Liver (tissue), 8 donors: ENCODE measurements at regions not wholly inside any gene's neighbourhood (a gene's known extent, or its start where the extent isn't known, plus 50 kb on each side); places are given as distances from the start of the nearest gene placed in this dataset.

Source experiments
- DNase-seq: peaks from one replicate; pipeline ENCODE4 v3.0.0-alpha.2; 2017; ENCODE audit warnings: low spot score
- H3K27ac ChIP-seq, 2 donors: one replicate each; pipeline ENCODE4 v1.7.0; 2013; ENCODE audit warnings: inconsistent platforms in 2 of 2, low read length in 2 of 2, control low read depth in 1 of 2, low read depth in 1 of 2, mild to moderate bottlenecking in 1 of 2
- H3K27me3 ChIP-seq, 4 donors: one replicate each; pipeline versions ENCODE4 v1.6.1 to v1.7.0; 2013; ENCODE audit warnings: low read length in 3 of 4, inconsistent platforms in 1 of 4, mild to moderate bottlenecking in 1 of 4, moderate library complexity in 1 of 4; ENCODE audit not compliant: control insufficient read depth in 4 of 4, insufficient read depth in 4 of 4
- H3K36me3 ChIP-seq, 4 donors: one replicate each; pipeline versions ENCODE4 v1.6.1 to v1.7.0; 2013; ENCODE audit warnings: low read length in 3 of 4, mild to moderate bottlenecking in 3 of 4, low read depth in 1 of 4, moderate library complexity in 1 of 4; ENCODE audit not compliant: control insufficient read depth in 4 of 4, insufficient read depth in 3 of 4
- H3K4me1 ChIP-seq, 4 donors: one replicate each; pipeline versions ENCODE4 v1.6.1 to v1.7.0; 2013; ENCODE audit warnings: low read length in 3 of 4, mild to moderate bottlenecking in 3 of 4, moderate library complexity in 1 of 4; ENCODE audit not compliant: control insufficient read depth in 4 of 4, insufficient read depth in 4 of 4
- H3K4me3 ChIP-seq, 3 donors: one replicate each; pipeline versions ENCODE4 v1.6.1 to v1.7.0; 2013; ENCODE audit warnings: low read length in 3 of 3, control low read depth in 1 of 3, low read depth in 1 of 3, mild to moderate bottlenecking in 1 of 3
- H3K9ac ChIP-seq, 2 donors: one replicate each; pipeline ENCODE4 v1.7.0; 2013; ENCODE audit warnings: low read length in 2 of 2, mild to moderate bottlenecking in 2 of 2, moderate library complexity in 2 of 2, control low read depth in 1 of 2, low read depth in 1 of 2
- H3K9me3 ChIP-seq, 4 donors: one replicate each; pipeline versions ENCODE4 v1.6.1 to v1.7.0; 2013; ENCODE audit warnings: low read length in 3 of 4; ENCODE audit not compliant: control insufficient read depth in 4 of 4
- ATF3 ChIP-seq: IDR thresholded peaks from 2 replicates; pipeline ENCODE4 v1.6.1; 2016; ENCODE audit warnings: antibody characterized with exemption
- CTCF ChIP-seq: fragments of 150-350 bp; IDR thresholded peaks from 2 replicates; pipeline ENCODE4 v1.5.1; 2017; ENCODE audit warnings: improper control_type of control experiment, low read depth, low read length; ENCODE audit not compliant: missing input control
- EGR1 ChIP-seq, 2 donors: IDR thresholded peaks; 2 replicates each; pipeline ENCODE4 v1.6.1; 2016 to 2018; ENCODE audit warnings: antibody characterized with exemption in 2 of 2, low read depth in 2 of 2
- FOXA2 ChIP-seq: IDR thresholded peaks from 2 replicates; pipeline ENCODE4 v1.6.1; 2016; ENCODE audit warnings: antibody characterized with exemption
- GABPA ChIP-seq, 2 donors: IDR thresholded peaks in 1 of 2; conservative IDR thresholded peaks in 1 of 2; 2 replicates each; pipeline ENCODE4 v1.6.1; 2016; ENCODE audit warnings: antibody characterized with exemption in 2 of 2, mild to moderate bottlenecking in 1 of 2, moderate library complexity in 1 of 2
- HNF4A ChIP-seq, 2 donors: conservative IDR thresholded peaks; 2 replicates each; pipeline ENCODE4 v1.6.1; 2016; ENCODE audit warnings: antibody characterized with exemption in 2 of 2, mild to moderate bottlenecking in 2 of 2
- HNF4G ChIP-seq: IDR thresholded peaks from 2 replicates; pipeline ENCODE4 v1.6.1; 2016; ENCODE audit warnings: antibody characterized with exemption
- JUND ChIP-seq, 2 donors: IDR thresholded peaks; 2 replicates each; pipeline ENCODE4 v1.6.1; 2016; ENCODE audit warnings: antibody characterized with exemption in 2 of 2
- MAX ChIP-seq: IDR thresholded peaks from 2 replicates; pipeline ENCODE4 v1.6.1; 2016; ENCODE audit warnings: antibody characterized with exemption
- NR2F2 ChIP-seq: IDR thresholded peaks from 2 replicates; pipeline ENCODE4 v1.6.1; 2016; ENCODE audit warnings: antibody characterized with exemption
- RAD21 ChIP-seq, 2 donors: IDR thresholded peaks; 2 replicates each; pipeline ENCODE4 v1.6.1; 2016; ENCODE audit warnings: antibody characterized with exemption in 2 of 2, mild to moderate bottlenecking in 2 of 2
- REST ChIP-seq: IDR thresholded peaks from 2 replicates; pipeline ENCODE4 v1.6.1; 2016; ENCODE audit warnings: antibody characterized with exemption, mild to moderate bottlenecking
- RXRA ChIP-seq, 2 donors: IDR thresholded peaks; 2 replicates each; pipeline ENCODE4 v1.6.1; 2017 to 2018; ENCODE audit warnings: antibody characterized with exemption in 2 of 2, mild to moderate bottlenecking in 1 of 2
- SP1 ChIP-seq: IDR thresholded peaks from 2 replicates; pipeline ENCODE4 v1.6.1; 2018; ENCODE audit warnings: antibody characterized with exemption, mild to moderate bottlenecking
- TAF1 ChIP-seq: conservative IDR thresholded peaks from 2 replicates; pipeline ENCODE4 v1.6.1; 2016; ENCODE audit warnings: antibody characterized with exemption, mild to moderate bottlenecking
- YY1 ChIP-seq: IDR thresholded peaks from 2 replicates; pipeline ENCODE4 v1.6.1; 2016; ENCODE audit warnings: antibody characterized with exemption, mild to moderate bottlenecking
- ZBTB33 ChIP-seq: IDR thresholded peaks from 2 replicates; pipeline ENCODE4 v1.6.1; 2016; ENCODE audit warnings: antibody characterized with exemption
- whole genome bisulfite sequencing: extraction: QIAGEN DNeasy Blood & Tissue Kit; methylation state at CpG from one replicate; pipeline ENCODE4 v1.1.7; 2013; 5-methylcytosine and 5-hydroxymethylcytosine counted together
- donor health status: healthy.
- donor health status: healthy.
- donor health status: healthy.
- donor health status: healthy.
- donor health status: healthy.

- no peak for TF ChIP-seq JUND (IDR thresholded peaks at IDR 0.05)
- TF ChIP-seq RAD21 (IDR thresholded peaks at IDR 0.05): no peak
- TF ChIP-seq RXRA (IDR thresholded peaks at IDR 0.05): no peak
- no peak for TF ChIP-seq HNF4A (conservative IDR thresholded peaks at IDR 0.05)
- TF ChIP-seq NR2F2: no peak
- no peak for TF ChIP-seq EGR1 (IDR thresholded peaks at IDR 0.05; ENCODE audit: low read depth in 2 of 2)
- no peak for TF ChIP-seq REST
- no peak for TF ChIP-seq ZBTB33
- TF ChIP-seq YY1: no peak
- no peak for TF ChIP-seq SP1
- no peak for TF ChIP-seq FOXA2
- no peak for TF ChIP-seq TAF1
- no peak for TF ChIP-seq CTCF
- no peak for TF ChIP-seq MAX
- no peak for TF ChIP-seq HNF4G
- no peak for TF ChIP-seq GABPA (IDR thresholded peaks at IDR 0.05 in 1 of 2, conservative IDR thresholded peaks at IDR 0.05 in 1 of 2)
- H3K36me3 ChIP-seq: no peaks in the 10 kb centered on the region
- H3K27ac ChIP-seq: no peak overlapping the region
- no peak overlapping the region for H3K9ac ChIP-seq
- WGBS: 95% methylated on average over 2 of the region's 2 CpGs
- H3K27me3 ChIP-seq: no peaks in the 10 kb centered on the region
- DNase-seq: no peak
- no peaks in the 10 kb centered on the region for H3K9me3 ChIP-seq
- H3K4me3 ChIP-seq: no peak overlapping the region
- no peaks in the 10 kb centered on the region for H3K4me1 ChIP-seq
Measured at GRCh38 chr14:81584495-81584894, 50.8 kb upstream of the SEL1L start.

- H3K27ac ChIP-seq: no peak overlapping the region
- no peaks in the 10 kb centered on the region for H3K9me3 ChIP-seq
- no peak overlapping the region for H3K4me3 ChIP-seq
- DNase-seq: no peak
- TF ChIP-seq SP1: no peak
- no peak for TF ChIP-seq FOXA2
- TF ChIP-seq CTCF: no peak
- TF ChIP-seq RAD21 (IDR thresholded peaks at IDR 0.05): no peak
- TF ChIP-seq GABPA (IDR thresholded peaks at IDR 0.05 in 1 of 2, conservative IDR thresholded peaks at IDR 0.05 in 1 of 2): no peak
- TF ChIP-seq MAX: no peak
- no peak for TF ChIP-seq HNF4A (conservative IDR thresholded peaks at IDR 0.05)
- no peak for TF ChIP-seq ATF3
- TF ChIP-seq NR2F2: no peak
- no peak for TF ChIP-seq HNF4G
- no peak overlapping the region for H3K9ac ChIP-seq
- 93% methylated on average over 7 of the region's 7 CpGs for WGBS
- H3K36me3 ChIP-seq: no peaks in the 10 kb centered on the region
- no peaks in the 10 kb centered on the region for H3K27me3 ChIP-seq
- no peaks in the 10 kb centered on the region for H3K4me1 ChIP-seq
Measured at GRCh38 chr14:81589381-81590065, 55.9 kb upstream of the SEL1L start.
